Natural killer cell treated with Interleukin-12 subunit alpha and Interleukin-12 subunit beta and Interleukin-15 and Interleukin-18, amount 100 ng/mL, for 72 hours (primary cell): ENCODE measurements at regions not wholly inside any gene's neighbourhood (a gene's known extent, or its start where the extent isn't known, plus 50 kb on each side); places are given as distances from the start of the nearest gene placed in this dataset.

ENCODE experiments used
- ATAC-seq, 2 donors: fragments of 150-1000 bp; cut with Tn5 transposase in 1 of 2; sonication (Bioruptor Pico), chemical (Tn5 transposase) in 1 of 2; 2 replicates each; pipeline ENCODE4 v1.10.0; 2021
- DNase-seq: peaks from one replicate; pipeline ENCODE4 v3.0.0; 2022; ENCODE audit warnings: low spot score
- H3K27ac Mint-ChIP-seq, 2 donors: 1 replicate in 1 of 2; 2 replicates in 1 of 2; pipeline ENCODE4 v1.8.0; 2022; ENCODE audit warnings: mixed read lengths in 2 of 2, mild to moderate bottlenecking in 1 of 2, moderate library complexity in 1 of 2
- H3K27me3 Mint-ChIP-seq, 2 donors: 1 replicate in 1 of 2; 2 replicates in 1 of 2; pipeline ENCODE4 v1.8.0; 2022; ENCODE audit warnings: mixed read lengths in 2 of 2
- H3K36me3 Mint-ChIP-seq: one replicate; pipeline ENCODE4 v1.8.0; 2022; ENCODE audit warnings: mixed read lengths
- H3K4me1 Mint-ChIP-seq, 2 donors: 1 replicate in 1 of 2; 2 replicates in 1 of 2; pipeline ENCODE4 v1.8.0; 2022; ENCODE audit warnings: low read depth in 2 of 2, mixed read lengths in 2 of 2, mild to moderate bottlenecking in 1 of 2
- H3K4me3 Mint-ChIP-seq: one replicate; pipeline ENCODE4 v1.8.0; 2022; ENCODE audit warnings: mixed read lengths
- H3K9me3 Mint-ChIP-seq: 2 replicates; pipeline ENCODE4 v1.8.0; 2022; ENCODE audit warnings: mixed read lengths

DNA sequence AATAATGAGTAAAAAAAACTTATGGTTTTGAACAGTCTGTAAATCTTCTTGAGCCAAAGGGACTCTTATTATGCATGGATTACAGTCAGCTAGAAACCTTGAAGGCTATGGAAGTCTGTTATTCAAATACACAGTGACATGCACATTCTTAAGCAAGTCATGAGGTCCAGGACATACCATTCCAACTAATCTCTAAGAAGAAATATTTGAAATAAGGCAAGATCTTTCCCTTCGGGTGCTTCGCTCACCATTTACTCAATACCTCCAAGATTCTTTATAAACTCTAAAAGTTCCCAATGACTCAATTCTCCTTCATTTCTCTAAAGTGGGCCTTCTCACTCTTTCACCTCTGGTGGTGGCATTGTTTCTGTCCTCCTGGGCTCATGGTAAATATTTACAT lies 811.0 kb downstream of the NR2F1-AS1 start:
- no peaks in the 10 kb centered on the region for H3K4me1 Mint-ChIP-seq
- peaks cover 11% of the 10 kb centered on the region for H3K9me3 Mint-ChIP-seq
- H3K27ac Mint-ChIP-seq: no peak overlapping the region
- H3K27me3 Mint-ChIP-seq: no peaks in the 10 kb centered on the region
- DNase-seq: no peak
- no peaks in the 10 kb centered on the region for H3K36me3 Mint-ChIP-seq
- no peak for ATAC-seq
- H3K4me3 Mint-ChIP-seq: no peak overlapping the region

GRCh38 chr5:92761585-92761984 lies 819.4 kb downstream of the NR2F1-AS1 start:
- no peaks in the 10 kb centered on the region for H3K36me3 Mint-ChIP-seq
- no peaks in the 10 kb centered on the region for H3K4me1 Mint-ChIP-seq
- ATAC-seq (no peak), DNase-seq (no peak)
- no peak overlapping the region for H3K27ac Mint-ChIP-seq
- no peaks in the 10 kb centered on the region for H3K27me3 Mint-ChIP-seq
- peaks cover 3% of the 10 kb centered on the region for H3K9me3 Mint-ChIP-seq
- no peak overlapping the region for H3K4me3 Mint-ChIP-seq

GRCh38 chr5:92760550-92760949 lies 820.5 kb downstream of the NR2F1-AS1 start:
- no peaks in the 10 kb centered on the region for H3K27me3 Mint-ChIP-seq
- H3K9me3 Mint-ChIP-seq: peaks cover 3% of the 10 kb centered on the region
- no peaks in the 10 kb centered on the region for H3K4me1 Mint-ChIP-seq
- no peak overlapping the region for H3K27ac Mint-ChIP-seq
- no peak overlapping the region for H3K4me3 Mint-ChIP-seq
- no peak for ATAC-seq
- H3K36me3 Mint-ChIP-seq: no peaks in the 10 kb centered on the region
- DNase-seq: no peak

GRCh38 chr5:92758552-92758951 lies 822.5 kb downstream of the NR2F1-AS1 start:
- H3K4me1 Mint-ChIP-seq: no peaks in the 10 kb centered on the region

GRCh38 chr5:92749943-92750342 lies 831.1 kb downstream of the NR2F1-AS1 start:
- no peaks in the 10 kb centered on the region for H3K4me1 Mint-ChIP-seq
- H3K9me3 Mint-ChIP-seq: peaks cover 7% of the 10 kb centered on the region
- H3K27me3 Mint-ChIP-seq: no peaks in the 10 kb centered on the region
- DNase-seq (no peak), ATAC-seq (no peak)
- H3K27ac Mint-ChIP-seq: no peak overlapping the region
- H3K4me3 Mint-ChIP-seq: no peak overlapping the region
- no peaks in the 10 kb centered on the region for H3K36me3 Mint-ChIP-seq

More at GRCh38 chr5:92758552-92758951, 822.5 kb downstream of the NR2F1-AS1 start:
- Mint-ChIP-seq H3K9me3 (peaks cover 5% of the 10 kb centered on the region), H3K27ac (no peak overlapping the region), H3K36me3 (no peaks in the 10 kb centered on the region), H3K4me3 (no peak overlapping the region), H3K27me3 (no peaks in the 10 kb centered on the region)
- DNase-seq (no peak), ATAC-seq (no peak)

DNA sequence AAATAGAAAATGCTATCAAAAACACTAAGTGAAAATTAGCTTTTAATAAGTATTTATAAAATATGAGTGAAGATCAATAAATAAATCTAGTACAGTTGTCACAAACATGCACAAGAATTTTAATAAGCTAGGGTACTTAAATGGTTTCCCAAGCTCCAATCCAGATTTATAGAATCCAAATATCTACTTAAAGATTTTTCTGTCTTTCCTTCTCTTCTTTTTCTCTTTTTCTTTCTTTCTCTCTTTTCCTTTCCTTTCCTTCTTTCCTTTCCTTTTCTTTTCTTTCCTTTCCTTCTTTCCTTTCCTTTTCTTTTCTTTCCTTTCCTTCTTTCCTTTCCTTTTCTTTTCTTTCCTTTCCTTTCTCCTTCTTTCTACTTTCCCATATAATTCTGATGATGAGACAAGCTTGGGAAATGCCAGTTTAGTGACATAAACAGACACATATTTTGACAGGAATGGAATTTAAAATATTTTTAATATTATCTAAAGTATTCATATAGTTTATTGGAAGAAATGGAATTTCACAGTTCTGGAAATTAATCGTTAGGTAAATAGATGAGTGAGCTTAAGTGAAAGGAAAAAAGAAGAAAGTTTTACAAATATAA lies 832.8 kb downstream of the NR2F1-AS1 start:
- DNase-seq (no peak), ATAC-seq (no peak)
- Mint-ChIP-seq H3K9me3 (peaks cover 5% of the 10 kb centered on the region), H3K27ac (no peak overlapping the region), H3K4me3 (no peak overlapping the region), H3K27me3 (no peaks in the 10 kb centered on the region), H3K4me1 (no peaks in the 10 kb centered on the region), H3K36me3 (no peaks in the 10 kb centered on the region)

DNA sequence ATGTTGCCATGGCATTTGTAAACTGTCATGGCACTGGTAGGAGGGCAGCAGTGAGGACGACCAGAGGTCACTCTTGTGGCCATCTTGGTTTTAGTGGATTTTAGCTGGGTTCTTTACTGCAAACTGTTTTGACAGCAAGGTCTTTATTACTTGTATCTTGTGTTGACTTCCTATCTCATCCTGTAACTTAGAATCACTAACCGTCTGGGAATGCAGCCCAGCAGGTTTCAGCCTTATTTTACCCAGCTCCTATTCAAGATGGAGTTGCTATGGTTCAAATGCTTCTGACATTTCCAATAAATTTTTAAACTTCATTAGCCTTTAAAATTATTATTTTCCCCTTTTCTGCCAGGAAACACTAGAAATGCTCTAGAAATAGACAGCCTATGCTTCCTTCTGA lies 839.1 kb downstream of the NR2F1-AS1 start:
- Mint-ChIP-seq H3K27me3 (no peaks in the 10 kb centered on the region), H3K4me1 (no peaks in the 10 kb centered on the region), H3K36me3 (no peaks in the 10 kb centered on the region), H3K27ac (no peak overlapping the region), H3K4me3 (no peak overlapping the region), H3K9me3 (peaks cover 6% of the 10 kb centered on the region)
- DNase-seq (no peak), ATAC-seq (no peak)

DNA sequence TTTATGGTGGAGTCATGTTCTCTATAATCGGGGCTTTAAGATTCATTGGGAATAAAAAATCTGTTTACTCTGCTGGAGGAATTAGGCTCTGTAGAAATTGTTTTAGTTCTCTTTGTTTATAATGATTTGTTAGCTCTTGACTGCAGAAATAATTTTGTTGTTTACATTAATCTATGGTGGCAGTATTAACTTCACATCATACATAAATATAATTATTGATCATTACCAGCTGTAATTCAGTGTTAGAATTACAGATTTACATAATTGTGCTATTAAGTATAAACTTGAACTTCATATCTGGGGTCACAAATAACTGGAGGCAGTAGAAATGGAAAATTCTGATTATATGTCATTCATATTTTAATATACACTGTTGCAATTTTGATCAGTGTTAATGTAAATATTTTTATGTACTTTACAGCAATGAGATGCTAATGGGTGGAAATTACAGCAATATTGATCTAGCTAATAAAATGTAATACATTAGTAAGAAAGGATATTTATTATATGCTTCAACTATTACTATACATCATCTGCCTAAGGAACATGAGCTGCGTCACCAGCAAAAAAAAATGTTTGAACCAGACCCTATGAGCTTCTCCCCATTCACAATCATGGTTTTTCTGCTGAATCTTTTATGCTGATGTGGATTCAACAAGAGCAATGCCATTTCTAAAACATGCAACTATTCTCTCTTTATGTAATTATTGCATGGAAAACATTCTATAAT lies 846.6 kb downstream of the NR2F1-AS1 start:
- DNase-seq (no peak), ATAC-seq (no peak)
- Mint-ChIP-seq H3K27me3 (no peaks in the 10 kb centered on the region), H3K4me3 (no peak overlapping the region), H3K27ac (no peak overlapping the region), H3K36me3 (no peaks in the 10 kb centered on the region), H3K4me1 (no peaks in the 10 kb centered on the region), H3K9me3 (peaks cover 13% of the 10 kb centered on the region)

DNA sequence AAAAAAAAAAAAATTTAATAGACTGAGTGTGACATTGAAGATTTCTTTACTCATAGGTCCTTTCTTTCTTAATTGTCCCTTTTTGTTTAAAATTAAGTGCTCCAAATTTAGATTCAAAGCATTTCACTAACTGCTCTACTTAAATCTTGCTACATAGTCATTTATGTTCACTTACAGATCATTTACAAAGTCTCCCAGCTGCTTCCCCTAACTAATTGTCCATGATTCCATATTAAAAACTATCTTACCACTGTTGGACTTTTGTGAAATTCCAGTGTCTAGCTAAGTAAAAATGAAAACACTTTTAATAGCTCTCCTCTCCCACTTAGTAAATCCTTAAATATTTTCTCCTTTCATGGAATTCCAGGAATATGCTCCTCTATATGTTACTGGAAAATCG lies 850.5 kb downstream of the NR2F1-AS1 start:
- peaks cover 3% of the 10 kb centered on the region for H3K9me3 Mint-ChIP-seq
- DNase-seq: no peak
- no peak overlapping the region for H3K4me3 Mint-ChIP-seq
- H3K4me1 Mint-ChIP-seq: no peaks in the 10 kb centered on the region
- H3K27ac Mint-ChIP-seq: no peak overlapping the region
- no peak for ATAC-seq
- H3K36me3 Mint-ChIP-seq: no peaks in the 10 kb centered on the region
- no peaks in the 10 kb centered on the region for H3K27me3 Mint-ChIP-seq

DNA sequence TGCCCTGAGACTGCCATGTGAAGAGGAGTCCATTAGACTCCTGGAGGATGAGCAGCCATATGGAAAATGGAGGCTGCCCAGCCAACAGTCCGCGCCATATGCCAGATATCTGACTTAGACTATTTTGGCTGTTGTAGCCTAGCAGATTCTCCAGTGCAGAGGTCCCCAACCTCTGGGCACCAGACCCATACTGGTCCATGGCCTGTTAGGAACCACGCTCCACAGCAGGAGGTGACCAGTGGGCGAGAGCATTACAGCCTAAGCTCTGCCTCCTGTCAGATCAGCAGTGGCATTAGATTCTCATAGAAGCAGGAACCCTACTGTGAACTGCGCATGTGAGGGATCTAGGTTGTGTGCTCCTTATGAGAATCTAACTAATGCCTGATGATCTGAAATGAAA lies 851.9 kb downstream of the NR2F1-AS1 start:
- Mint-ChIP-seq H3K27ac (no peak overlapping the region), H3K4me1 (no peaks in the 10 kb centered on the region), H3K36me3 (no peaks in the 10 kb centered on the region), H3K9me3 (peaks cover 3% of the 10 kb centered on the region), H3K4me3 (no peak overlapping the region), H3K27me3 (no peaks in the 10 kb centered on the region)
- ATAC-seq (no peak), DNase-seq (no peak)

GRCh38 chr5:92715946-92716520 lies 865.0 kb downstream of the NR2F1-AS1 start:
- no peaks in the 10 kb centered on the region for H3K4me1 Mint-ChIP-seq
- DNase-seq: no peak
- no peak overlapping the region for H3K27ac Mint-ChIP-seq
- ATAC-seq: no peak
- no peaks in the 10 kb centered on the region for H3K9me3 Mint-ChIP-seq
- no peaks in the 10 kb centered on the region for H3K27me3 Mint-ChIP-seq
- no peak overlapping the region for H3K4me3 Mint-ChIP-seq
- no peaks in the 10 kb centered on the region for H3K36me3 Mint-ChIP-seq

GRCh38 chr5:92713826-92714225 lies 867.2 kb downstream of the NR2F1-AS1 start:
- DNase-seq: no peak
- Mint-ChIP-seq H3K27ac (no peak overlapping the region), H3K27me3 (no peaks in the 10 kb centered on the region), H3K9me3 (peaks cover 2% of the 10 kb centered on the region), H3K4me1 (no peaks in the 10 kb centered on the region), H3K4me3 (no peak overlapping the region), H3K36me3 (no peaks in the 10 kb centered on the region)
- ATAC-seq: no peak

DNA sequence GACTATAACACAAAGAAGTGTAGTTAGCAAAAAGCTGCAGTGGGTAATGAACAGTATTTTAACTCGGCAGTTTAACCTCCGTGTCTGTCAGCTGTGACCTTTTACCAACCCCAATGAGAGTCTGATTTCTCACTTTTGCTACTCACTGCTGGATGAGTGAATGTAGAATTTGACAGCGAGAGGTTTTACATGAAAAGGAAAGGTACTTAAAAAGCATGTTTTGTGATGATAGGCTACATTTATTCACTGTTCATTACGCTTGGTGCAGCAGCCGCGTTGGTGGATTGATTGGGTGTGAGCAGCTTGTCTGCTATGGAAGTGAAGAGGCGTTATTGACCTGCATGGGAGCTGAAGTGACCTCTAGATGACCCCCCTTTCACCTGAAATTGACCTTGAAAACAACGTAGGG lies 867.7 kb downstream of the NR2F1-AS1 start:
- Mint-ChIP-seq H3K36me3 (no peaks in the 10 kb centered on the region), H3K9me3 (peaks cover 7% of the 10 kb centered on the region), H3K27me3 (no peaks in the 10 kb centered on the region), H3K4me1 (no peaks in the 10 kb centered on the region), H3K4me3 (no peak overlapping the region), H3K27ac (no peak overlapping the region)
- ATAC-seq: no peak
- DNase-seq: no peak

- no peaks in the 10 kb centered on the region for H3K36me3 Mint-ChIP-seq
Observed at GRCh38 chr5:92711956-92712355, 869.1 kb downstream of the NR2F1-AS1 start.

More at GRCh38 chr5:92711956-92712355, 869.1 kb downstream of the NR2F1-AS1 start:
- ATAC-seq: no peak
- DNase-seq: no peak
- Mint-ChIP-seq H3K4me1 (no peaks in the 10 kb centered on the region), H3K27ac (no peak overlapping the region), H3K4me3 (no peak overlapping the region), H3K9me3 (peaks cover 12% of the 10 kb centered on the region), H3K27me3 (no peaks in the 10 kb centered on the region)
